NCI-H82 (cell line): ENCODE measurements at regions not wholly inside any gene's neighbourhood (a gene's known extent, or its start where the extent isn't known, plus 50 kb on each side); places are given as distances from the start of the nearest gene placed in this dataset.
"Not testable (repeated sequence)": the region's sequence is repeated elsewhere in the genome, so short reads cannot be mapped to it uniquely, and the experiment has no call there.

ENCODE experiments used
- DNase-seq: peaks from one replicate; lab custom pipeline; 2025; lab: John Stamatoyannopoulos, UW

- peak; percentile 35 for DNase-seq
Measured at GRCh38 chr18:961644-962355, 57.1 kb downstream of the ADCYAP1 start.

GRCh38 chr18:963276-963675, 58.6 kb downstream of the ADCYAP1 start:
- no peak for DNase-seq

GRCh38 chr18:965921-966758, 61.5 kb downstream of the ADCYAP1 start:
- DNase-seq = no peak

GRCh38 chr18:966759-967576, 62.3 kb downstream of the ADCYAP1 start:
- no peak for DNase-seq

- DNase-seq = not testable (repeated sequence)
Measured at GRCh38 chr18:968910-969309, 64.2 kb downstream of the ADCYAP1 start.

- not testable (repeated sequence) for DNase-seq
Measured at GRCh38 chr18:969311-969710, 64.6 kb downstream of the ADCYAP1 start.

GRCh38 chr18:974606-975005, 69.9 kb downstream of the ADCYAP1 start:
- not testable (repeated sequence) for DNase-seq

GRCh38 chr18:976393-977128, 71.9 kb downstream of the ADCYAP1 start:
- DNase-seq = not testable (repeated sequence)

GRCh38 chr18:977327-977726, 72.7 kb downstream of the ADCYAP1 start:
- not testable (repeated sequence) for DNase-seq

- DNase-seq = not testable (repeated sequence)
Measured at GRCh38 chr18:977732-978131, 73.1 kb downstream of the ADCYAP1 start.

GRCh38 chr18:980586-980985, 75.9 kb downstream of the ADCYAP1 start:
- no peak for DNase-seq

GRCh38 chr18:984004-984403, 79.3 kb downstream of the ADCYAP1 start:
- no peak for DNase-seq

GRCh38 chr18:985212-985661, 80.6 kb downstream of the ADCYAP1 start:
- peak; percentile 86 for DNase-seq

- DNase-seq = peak; percentile 64
Measured at GRCh38 chr18:986051-986450, 81.4 kb downstream of the ADCYAP1 start.

GRCh38 chr18:986552-986951, 81.9 kb downstream of the ADCYAP1 start:
- DNase-seq = no peak

- DNase-seq = no peak
Measured at GRCh38 chr18:987325-988186, 82.9 kb downstream of the ADCYAP1 start.

GRCh38 chr18:989425-989824, 84.8 kb downstream of the ADCYAP1 start:
- no peak for DNase-seq

- no peak for DNase-seq
Measured at GRCh38 chr18:990197-990596, 85.5 kb downstream of the ADCYAP1 start.

- DNase-seq = no peak
Measured at GRCh38 chr18:991441-991840, 86.8 kb downstream of the ADCYAP1 start.

GRCh38 chr18:993560-993959, 88.9 kb downstream of the ADCYAP1 start:
- no peak for DNase-seq

GRCh38 chr18:995629-996028, 91.0 kb downstream of the ADCYAP1 start:
- DNase-seq = no peak
